H9 (cell line): ENCODE measurements at regions not wholly inside any gene's neighbourhood (a gene's known extent, or its start where the extent isn't known, plus 50 kb on each side); places are given as distances from the start of the nearest gene placed in this dataset.

ENCODE experiments used
- DNase-seq: peaks from one replicate; pipeline ENCODE4 v3.0.0-alpha.2; 2017
- H2AFZ ChIP-seq: one replicate; pipeline ENCODE4 v1.6.1; 2013; ENCODE audit warnings: mild to moderate bottlenecking, low read length, control low read depth, moderate library complexity
- H2AK5ac ChIP-seq: 2 replicates; pipeline ENCODE4 v1.6.1; 2013; ENCODE audit warnings: low read length, control low read depth, mixed read lengths; ENCODE audit not compliant: insufficient read length
- H2BK120ac ChIP-seq: one replicate; pipeline ENCODE4 v1.6.1; 2013; ENCODE audit warnings: low read depth, mild to moderate bottlenecking, low read length, control low read depth, inconsistent platforms; ENCODE audit not compliant: poor library complexity, severe bottlenecking
- H2BK12ac ChIP-seq: 2 replicates; pipeline ENCODE4 v1.6.1; 2013; ENCODE audit warnings: low read length, control low read depth, mixed read lengths, low read depth; ENCODE audit not compliant: insufficient read length
- H2BK15ac ChIP-seq: 2 replicates; pipeline ENCODE4 v1.6.1; 2013; ENCODE audit warnings: low read depth, low read length, control low read depth
- H2BK20ac ChIP-seq: one replicate; pipeline ENCODE4 v1.6.1; 2013; ENCODE audit warnings: low read depth, mild to moderate bottlenecking, low read length, control low read depth, inconsistent platforms; ENCODE audit not compliant: poor library complexity, severe bottlenecking
- H2BK5ac ChIP-seq: 2 replicates; pipeline ENCODE4 v1.6.1; 2013; ENCODE audit warnings: low read length, control low read depth, mixed read lengths; ENCODE audit not compliant: insufficient read length
- H3K14ac ChIP-seq: 2 replicates; pipeline ENCODE4 v1.6.1; 2013; ENCODE audit warnings: low read length, control low read depth; ENCODE audit not compliant: insufficient read depth
- H3K18ac ChIP-seq: 2 replicates; pipeline ENCODE4 v1.6.1; 2013; ENCODE audit warnings: low read depth, mild to moderate bottlenecking, mixed read lengths, low read length, control low read depth; ENCODE audit not compliant: insufficient read length
- H3K23ac ChIP-seq: 2 replicates; pipeline ENCODE4 v1.6.1; 2013; ENCODE audit warnings: low read length, control low read depth, mixed read lengths, low read depth; ENCODE audit not compliant: insufficient read length
- H3K23me2 ChIP-seq: 2 replicates; pipeline ENCODE4 v1.6.1; 2013; ENCODE audit warnings: low read depth, mild to moderate bottlenecking, mixed read lengths, low read length, control low read depth; ENCODE audit not compliant: insufficient read length, poor library complexity, severe bottlenecking
- H3K27ac ChIP-seq: 2 replicates; pipeline ENCODE4 v1.5.1; 2013; ENCODE audit warnings: low read length, control low read depth, mixed read lengths, low read depth; ENCODE audit not compliant: insufficient read length
- H3K27me3 ChIP-seq: 2 replicates; pipeline ENCODE4 v1.6.1; 2013; ENCODE audit warnings: low read length, control low read depth, inconsistent platforms; ENCODE audit not compliant: insufficient read depth
- H3K4ac ChIP-seq: 2 replicates; pipeline ENCODE4 v1.6.1; 2013; ENCODE audit warnings: low read depth, mild to moderate bottlenecking, control low read depth, inconsistent platforms, low read length, moderate library complexity
- H3K4me1 ChIP-seq: 2 replicates; pipeline ENCODE4 v1.6.1; 2013; ENCODE audit warnings: low read length, control low read depth, inconsistent platforms; ENCODE audit not compliant: insufficient read depth
- H3K4me2 ChIP-seq: 2 replicates; pipeline ENCODE4 v1.6.1; 2013; ENCODE audit warnings: low read length, control low read depth, mixed read lengths; ENCODE audit not compliant: insufficient read length, insufficient read depth
- H3K56ac ChIP-seq: 2 replicates; pipeline ENCODE4 v1.6.1; 2013; ENCODE audit warnings: low read depth, mild to moderate bottlenecking, mixed read lengths, low read length, control low read depth; ENCODE audit not compliant: insufficient read length
- H3K79me1 ChIP-seq: 2 replicates; pipeline ENCODE4 v1.6.1; 2013; ENCODE audit warnings: low read depth, mild to moderate bottlenecking, moderate library complexity, low read length, control low read depth, inconsistent platforms; ENCODE audit not compliant: insufficient read depth, poor library complexity, severe bottlenecking
- H3K79me2 ChIP-seq: 2 replicates; pipeline ENCODE4 v1.6.1; 2013; ENCODE audit warnings: low read length, control low read depth, inconsistent platforms; ENCODE audit not compliant: insufficient read depth
- H3K9ac ChIP-seq: 2 replicates; pipeline ENCODE4 v1.6.1; 2013; ENCODE audit warnings: low read length, control low read depth, mixed read lengths; ENCODE audit not compliant: insufficient read length; ENCODE audit errors: extremely low read depth
- H3K9me3 ChIP-seq: one replicate; pipeline ENCODE4 v1.6.1; 2013; ENCODE audit warnings: low read depth, low read length, inconsistent platforms; ENCODE audit not compliant: control insufficient read depth
- H3T11ph ChIP-seq: one replicate; pipeline ENCODE4 v1.6.1; 2013; ENCODE audit warnings: mild to moderate bottlenecking, low read length, control low read depth, inconsistent platforms
- H4K20me1 ChIP-seq: one replicate; pipeline ENCODE4 v1.6.1; 2013; ENCODE audit not compliant: control insufficient read depth, insufficient read length, insufficient read depth
- H4K5ac ChIP-seq: 2 replicates; pipeline ENCODE4 v1.6.1; 2013; ENCODE audit warnings: low read depth, mild to moderate bottlenecking, mixed read lengths, low read length, control low read depth; ENCODE audit not compliant: insufficient read length
- H4K8ac ChIP-seq: replicated peaks from 2 replicates; pipeline ENCODE4 v1.6.1; 2013; ENCODE audit warnings: low read length, control low read depth, mixed read lengths, low read depth; ENCODE audit not compliant: insufficient read length
- H4K91ac ChIP-seq: 2 replicates; pipeline ENCODE4 v1.6.1; 2013; ENCODE audit warnings: low read depth, mild to moderate bottlenecking, moderate library complexity, mixed read lengths, low read length, control low read depth; ENCODE audit not compliant: insufficient read length
- H3K27ac Mint-ChIP-seq, 3 experiments: 2 replicates in 2 of 3; 3 replicates in 1 of 3; pipeline ENCODE4 v1.8.0; 2020 to 2021; ENCODE audit warnings: mixed read lengths in 3 of 3, mild to moderate bottlenecking in 1 of 3, moderate library complexity in 1 of 3
- H3K27me3 Mint-ChIP-seq: 2 replicates; pipeline ENCODE4 v1.8.0; 2021; ENCODE audit warnings: low read depth, mild to moderate bottlenecking, moderate library complexity, mixed read lengths
- H3K36me3 Mint-ChIP-seq, 3 experiments: 2 replicates in 2 of 3; 3 replicates in 1 of 3; pipeline ENCODE4 v1.8.0; 2020 to 2021; ENCODE audit warnings: low read depth in 3 of 3, mixed read lengths in 3 of 3; ENCODE audit not compliant: insufficient read depth in 1 of 3
- H3K4me1 Mint-ChIP-seq, 2 experiments: 2 replicates each; pipeline ENCODE4 v1.8.0; 2020; ENCODE audit warnings: mixed read lengths in 2 of 2
- H3K4me3 Mint-ChIP-seq, 2 experiments: 2 replicates in 1 of 2; 3 replicates in 1 of 2; pipeline ENCODE4 v1.8.0; 2020 to 2021; ENCODE audit warnings: mild to moderate bottlenecking in 2 of 2, mixed read lengths in 2 of 2, moderate library complexity in 1 of 2
- H3K9me3 Mint-ChIP-seq, 2 experiments: 2 replicates in 1 of 2; 3 replicates in 1 of 2; pipeline ENCODE4 v1.8.0; 2020; ENCODE audit warnings: mild to moderate bottlenecking in 2 of 2, mixed read lengths in 2 of 2, moderate library complexity in 1 of 2
- WGBS: extraction: QIAGEN DNeasy Blood & Tissue Kit; methylation state at CpG from one replicate; pipeline ENCODE4 v1.1.7; 2013; ENCODE audit warnings: missing lambda C conversion rate, low lambda C conversion rate, mixed read lengths; ENCODE audit not compliant: insufficient read length; ENCODE audit errors: extremely low coverage; 5-methylcytosine and 5-hydroxymethylcytosine counted together
- TF ChIP-seq, protein P1 (sequence below): fragments of 200-600 bp; sonication (generic); conservative IDR thresholded peaks from 3 replicates; pipeline ENCODE4 v1.8.0; 2021; ENCODE audit warnings: antibody characterized with exemption, mild to moderate bottlenecking

DNA sequence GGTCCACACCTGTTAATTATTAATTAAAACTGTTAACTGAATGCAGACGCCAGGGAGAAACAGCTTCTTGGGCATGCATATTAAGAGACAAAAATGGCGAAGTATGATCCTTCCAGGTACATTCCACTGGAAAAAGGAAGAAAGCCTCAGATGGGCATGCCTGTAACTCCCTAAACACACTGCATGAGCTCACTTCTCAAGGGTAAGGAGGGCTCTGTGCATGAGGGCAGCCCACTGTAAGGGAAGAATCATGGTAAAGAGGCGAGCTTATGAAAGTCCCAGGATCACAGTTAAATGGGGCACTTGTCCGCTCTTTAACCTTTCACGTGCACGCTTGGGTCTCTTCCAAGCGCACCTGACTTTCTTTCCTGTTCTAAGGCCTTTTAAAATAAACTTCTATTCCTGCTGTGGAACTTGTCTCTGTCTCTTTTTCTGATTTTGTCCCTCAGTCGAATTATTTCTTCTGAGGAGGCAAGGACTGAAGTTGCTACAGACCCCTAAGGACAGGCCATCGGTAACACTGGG, 321.7 kb downstream of the PPP1R2C start:
- Mint-ChIP-seq H3K4me3 (no peak overlapping the region), H3K27me3 (no peaks in the 10 kb centered on the region)
- TF ChIP-seq, protein P1, sequence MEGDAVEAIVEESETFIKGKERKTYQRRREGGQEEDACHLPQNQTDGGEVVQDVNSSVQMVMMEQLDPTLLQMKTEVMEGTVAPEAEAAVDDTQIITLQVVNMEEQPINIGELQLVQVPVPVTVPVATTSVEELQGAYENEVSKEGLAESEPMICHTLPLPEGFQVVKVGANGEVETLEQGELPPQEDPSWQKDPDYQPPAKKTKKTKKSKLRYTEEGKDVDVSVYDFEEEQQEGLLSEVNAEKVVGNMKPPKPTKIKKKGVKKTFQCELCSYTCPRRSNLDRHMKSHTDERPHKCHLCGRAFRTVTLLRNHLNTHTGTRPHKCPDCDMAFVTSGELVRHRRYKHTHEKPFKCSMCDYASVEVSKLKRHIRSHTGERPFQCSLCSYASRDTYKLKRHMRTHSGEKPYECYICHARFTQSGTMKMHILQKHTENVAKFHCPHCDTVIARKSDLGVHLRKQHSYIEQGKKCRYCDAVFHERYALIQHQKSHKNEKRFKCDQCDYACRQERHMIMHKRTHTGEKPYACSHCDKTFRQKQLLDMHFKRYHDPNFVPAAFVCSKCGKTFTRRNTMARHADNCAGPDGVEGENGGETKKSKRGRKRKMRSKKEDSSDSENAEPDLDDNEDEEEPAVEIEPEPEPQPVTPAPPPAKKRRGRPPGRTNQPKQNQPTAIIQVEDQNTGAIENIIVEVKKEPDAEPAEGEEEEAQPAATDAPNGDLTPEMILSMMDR: no peak

More for the DNA sequence above, 321.7 kb downstream of the PPP1R2C start:
- Histone ChIP-seq H4K5ac (no peak overlapping the region), H3K4me2 (no peak overlapping the region), H2BK20ac (no peak overlapping the region), H3K79me1 (no peaks in the 10 kb centered on the region), H3K56ac (no peak overlapping the region), H4K8ac (no peak overlapping the region), H2AK5ac (no peak overlapping the region), H3K18ac (no peak overlapping the region), H3K27ac (no peak overlapping the region), H3K9me3 (no peaks in the 10 kb centered on the region), H2BK15ac (no peak overlapping the region), H3K9ac (no peak overlapping the region), H2AFZ (no peak overlapping the region), H2BK120ac (no peak overlapping the region), H3K14ac (no peak overlapping the region), H3K27me3 (no peaks in the 10 kb centered on the region), H3K23ac (no peak overlapping the region), H4K91ac (no peak overlapping the region), H3K4me1 (no peaks in the 10 kb centered on the region; the same call in 1 of the 2 replicates), H3T11ph (no peak overlapping the region), H3K79me2 (no peaks in the 10 kb centered on the region), H2BK5ac (no peak overlapping the region), H3K23me2 (no peaks in the 10 kb centered on the region), H4K20me1 (no peaks in the 10 kb centered on the region), H3K4ac (no peak overlapping the region), H2BK12ac (no peak overlapping the region)
- Mint-ChIP-seq H3K9me3 (peaks cover 4 to 23% of the 10 kb centered on the region in 2 experiments), H3K36me3 (peaks cover 0 to 3% (median 0%) of the 10 kb centered on the region in 3 experiments; a peak in 4 of 7 replicates), H3K4me1 (peaks cover 0 to 4% of the 10 kb centered on the region in 2 experiments; a peak in 1 of 4 replicates), H3K27ac (no peak overlapping the region)
- DNase-seq: no peak
- no CpG with 5 or more reads among the region's 9 CpGs for WGBS
